ENCODE measurements at regions not wholly inside any gene's neighbourhood (a gene's known extent, or its start where the extent isn't known, plus 50 kb on each side); places are given as distances from the start of the nearest gene placed in this dataset.

DNA sequence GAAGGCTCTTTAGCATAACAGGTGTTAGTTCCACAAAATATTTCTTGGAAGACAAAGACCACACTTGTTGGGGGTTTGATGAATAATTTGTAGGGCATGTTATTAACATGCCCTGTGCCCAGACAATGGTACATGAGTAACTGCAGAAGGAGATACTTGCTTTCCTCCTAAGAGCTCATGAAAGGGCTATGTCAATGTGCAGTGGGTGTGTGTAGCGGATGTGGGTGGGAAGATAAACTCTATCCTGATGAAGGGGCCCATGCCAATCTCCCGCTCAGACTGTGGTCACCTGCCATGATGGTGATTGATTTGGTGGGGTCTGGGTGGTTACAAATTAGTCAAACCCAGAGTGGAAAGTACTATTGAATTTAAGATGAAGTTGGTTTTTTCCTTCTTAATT, 69.8 kb upstream of the DNAH14 start:
- no peak for TF ChIP-seq CTCF (IDR thresholded peaks at IDR 0.05)
- ATAC-seq (no peak), DNase-seq (no peak)
- Histone ChIP-seq H3K27me3 (ENCODE audit: insufficient read depth in 3 of 3, low read length in 2 of 3) (no peaks in the 10 kb centered on the region), H3K4me1 (no peaks in the 10 kb centered on the region), H3K27ac (no peak overlapping the region), H3K9me3 (no peaks in the 10 kb centered on the region), H3K36me3 (ENCODE audit: insufficient read depth in 1 of 2, low read depth in 1 of 2) (no peaks in the 10 kb centered on the region), H3K4me3 (no peak overlapping the region)
- WGBS, 3 donors, result 82 to 90% (median 89%) methylated on average over 2 of the region's 2 CpGs
- intact Hi-C loops (cut with DNase I), result no loop called here

GRCh38 chr1:224860488-224861338, 68.8 kb upstream of the DNAH14 start:
- Histone ChIP-seq H3K27me3 (ENCODE audit: insufficient read depth in 3 of 3, low read length in 2 of 3) (no peaks in the 10 kb centered on the region), H3K27ac (no peak overlapping the region), H3K4me1 (no peaks in the 10 kb centered on the region), H3K9me3 (peaks cover 5% of the 10 kb centered on the region), H3K4me3 (no peak overlapping the region), H3K36me3 (ENCODE audit: insufficient read depth in 1 of 2, low read depth in 1 of 2) (no peaks in the 10 kb centered on the region)
- TF ChIP-seq CTCF (IDR thresholded peaks at IDR 0.05), result no peak
- ATAC-seq (no peak), DNase-seq (no peak)
- intact Hi-C loops (cut with DNase I), result no loop called here
- WGBS, 3 donors, result 31 to 42% (median 42%) methylated on average over 6 of the region's 6 CpGs

GRCh38 chr1:224861339-224861716, 68.1 kb upstream of the DNAH14 start:
- no peak overlapping the region for H3K27ac ChIP-seq
- H3K4me1 ChIP-seq, result no peaks in the 10 kb centered on the region
- H3K9me3 ChIP-seq, result peaks cover 6% of the 10 kb centered on the region
- H3K27me3 ChIP-seq (ENCODE audit: insufficient read depth in 3 of 3, low read length in 2 of 3), result peaks cover 0 to under 1% (median 0%) of the 10 kb centered on the region in 3 donors
- intact Hi-C loops (cut with DNase I), result no loop called here
- 58 to 69% (median 69%) methylated on average over 4 of the region's 4 CpGs for WGBS, 3 donors
- H3K36me3 ChIP-seq (ENCODE audit: insufficient read depth in 1 of 2, low read depth in 1 of 2), result no peaks in the 10 kb centered on the region
- no peak for TF ChIP-seq CTCF (IDR thresholded peaks at IDR 0.05)
- DNase-seq, result no peak
- no peak overlapping the region for H3K4me3 ChIP-seq
- no peak for ATAC-seq

DNA sequence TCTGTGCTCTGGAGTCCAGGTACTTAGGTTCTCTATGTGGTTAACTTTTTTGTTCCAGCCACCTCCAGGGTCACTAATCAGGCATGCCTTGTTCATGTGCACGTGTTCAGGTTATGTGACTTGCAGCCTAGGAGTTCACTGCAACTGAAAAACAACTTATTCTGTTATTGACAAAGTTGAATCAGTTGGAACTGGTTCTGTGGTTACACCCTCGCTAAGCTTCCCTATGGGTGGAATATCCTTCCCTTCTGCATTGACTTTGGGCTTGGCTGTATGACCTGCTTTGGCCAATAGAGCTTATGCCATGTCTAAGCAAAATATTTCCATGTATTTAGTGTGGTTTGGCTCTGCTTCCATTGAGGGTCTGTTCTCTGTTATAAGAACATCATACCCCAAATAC, 66.0 kb upstream of the DNAH14 start:
- Histone ChIP-seq H3K4me1 (no peaks in the 10 kb centered on the region), H3K9me3 (peaks cover 9% of the 10 kb centered on the region), H3K27ac (no peak overlapping the region), H3K27me3 (ENCODE audit: insufficient read depth in 3 of 3, low read length in 2 of 3) (peaks cover 0 to 2% (median 0%) of the 10 kb centered on the region in 3 donors), H3K36me3 (ENCODE audit: insufficient read depth in 1 of 2, low read depth in 1 of 2) (no peaks in the 10 kb centered on the region), H3K4me3 (no peak overlapping the region)
- DNase-seq, result no peak
- no peak for ATAC-seq
- WGBS, 3 donors, result 75 to 80% (median 75%) methylated on average over 2 of the region's 2 CpGs
- intact Hi-C loops (cut with DNase I), result no loop called here
- TF ChIP-seq CTCF (IDR thresholded peaks at IDR 0.05), result no peak

- Histone ChIP-seq H3K4me3 (no peak overlapping the region), H3K36me3 (ENCODE audit: insufficient read depth in 1 of 2, low read depth in 1 of 2) (no peaks in the 10 kb centered on the region), H3K9me3 (peaks cover 9% of the 10 kb centered on the region), H3K4me1 (no peaks in the 10 kb centered on the region), H3K27ac (no peak overlapping the region), H3K27me3 (ENCODE audit: insufficient read depth in 3 of 3, low read length in 2 of 3) (peaks cover 0 to 2% (median 0%) of the 10 kb centered on the region in 3 donors)
- intact Hi-C loops (cut with DNase I), result no loop called here
- 86 to 88% (median 87%) methylated on average over 2 of the region's 2 CpGs for WGBS, 3 donors
- DNase-seq (no peak), ATAC-seq (no peak)
- TF ChIP-seq CTCF (IDR thresholded peaks at IDR 0.05), result no peak
Observed at GRCh38 chr1:224864006-224864405, 65.5 kb upstream of the DNAH14 start.

Measured in psoas muscle (tissue), 7 donors.